Umbilical cord (tissue), 1 donor: ENCODE measurements at regions not wholly inside any gene's neighbourhood (a gene's known extent, or its start where the extent isn't known, plus 50 kb on each side); places are given as distances from the start of the nearest gene placed in this dataset.
"Not testable (repeated sequence)": the region's sequence is repeated elsewhere in the genome, so short reads cannot be mapped to it uniquely, and the experiment has no call there.

ENCODE experiments used
- DNase-seq: peaks from one replicate; pipeline ENCODE4 v3.0.0-alpha.2; 2015; ENCODE audit warnings: low spot score

GRCh38 chr5:147080391-147080790, 154.4 kb upstream of the STK32A start:
- no peak for DNase-seq

- no peak for DNase-seq
Observed at GRCh38 chr5:147081311-147081764, 153.5 kb upstream of the STK32A start.

DNA sequence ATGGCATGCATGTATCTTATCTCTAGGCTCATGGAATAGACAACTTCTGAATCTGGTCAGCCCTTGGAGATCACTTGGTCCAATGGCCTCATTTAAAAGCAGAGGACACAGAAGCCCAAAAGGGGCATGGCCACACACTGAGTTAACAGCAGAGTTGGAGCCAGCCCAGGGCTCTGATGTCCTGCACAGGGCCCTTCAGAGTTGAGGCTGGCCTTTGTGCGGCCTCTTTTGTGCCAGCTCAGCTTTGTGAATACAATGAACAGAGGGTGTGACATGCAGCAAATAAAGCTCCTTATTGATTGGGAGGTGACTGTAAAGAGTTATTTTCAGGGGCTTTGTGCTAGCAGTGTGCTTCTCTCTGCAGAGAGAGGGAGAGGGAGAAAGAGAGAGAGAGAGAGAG, 150.1 kb upstream of the STK32A start:
- no peak for DNase-seq

- no peak for DNase-seq
Observed at GRCh38 chr5:147085409-147085808, 149.4 kb upstream of the STK32A start.

DNA sequence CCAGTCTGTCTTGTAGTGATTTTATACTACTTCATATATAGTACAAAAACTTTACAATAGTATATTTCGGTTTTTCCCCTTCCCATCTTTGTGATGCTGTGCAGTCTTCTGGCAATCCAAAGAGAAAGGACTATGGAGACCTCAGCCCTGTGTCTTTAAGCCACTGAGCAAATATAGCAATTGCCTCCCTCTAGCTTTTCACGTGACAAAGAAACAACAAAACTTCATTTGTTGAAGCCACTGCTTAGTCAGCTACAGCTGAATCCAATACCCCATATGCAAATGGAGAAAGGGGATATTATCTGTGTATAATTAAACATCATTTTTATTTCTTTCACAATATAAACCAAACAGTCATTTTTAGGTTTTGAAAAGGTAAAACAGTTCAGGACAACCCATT, 142.8 kb upstream of the STK32A start:
- no peak for DNase-seq

GRCh38 chr5:147093138-147093537, 141.7 kb upstream of the STK32A start:
- peak; percentile 4 for DNase-seq

DNA sequence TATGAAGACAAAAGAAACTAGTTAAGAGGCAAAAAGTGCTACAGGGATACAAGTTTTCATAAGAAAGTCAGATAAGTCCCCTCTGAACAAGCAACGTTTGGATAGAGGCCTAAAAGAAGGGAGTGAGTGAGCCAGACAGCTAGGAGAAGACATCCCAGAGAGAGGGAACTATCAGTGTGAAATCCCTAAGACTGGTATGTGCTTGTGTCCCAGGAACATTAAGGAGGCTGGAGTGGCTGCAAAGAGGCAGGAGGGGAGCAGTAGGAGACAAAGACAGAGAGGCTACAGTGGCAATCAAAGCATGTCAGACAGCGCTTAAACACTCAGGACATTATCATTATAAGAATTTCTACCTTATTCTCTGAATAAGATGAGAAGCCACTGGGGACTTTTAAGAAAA, 139.1 kb upstream of the STK32A start:
- no peak for DNase-seq

DNA sequence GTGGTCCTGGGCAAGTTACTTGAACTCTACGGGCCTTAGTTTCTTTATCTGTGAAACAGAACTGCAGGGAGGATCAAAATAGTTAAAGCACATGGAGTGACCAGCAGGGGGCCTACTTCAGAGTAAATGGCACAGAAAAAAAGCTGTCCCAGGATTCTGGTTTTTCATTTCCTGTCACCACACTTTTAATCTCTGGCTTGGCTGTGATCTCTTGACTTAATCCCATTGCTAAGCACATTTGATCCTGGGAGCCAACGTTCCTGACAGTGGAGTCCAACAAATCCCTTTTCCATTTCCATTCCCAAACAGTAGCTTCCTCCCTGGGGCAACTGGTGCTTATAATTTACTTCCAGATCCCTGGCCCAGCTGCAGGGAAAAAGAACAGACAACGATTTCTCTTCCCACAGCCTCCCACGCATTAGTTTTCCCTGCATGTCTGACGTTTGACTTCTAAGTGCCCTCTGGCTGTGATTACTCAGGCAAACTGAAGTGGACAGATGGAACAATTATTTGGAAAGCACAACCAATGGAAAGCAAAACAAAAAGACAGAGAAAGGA, 136.5 kb upstream of the STK32A start:
- DNase-seq, result peak; percentile 12

GRCh38 chr5:147101659-147102369, 133.0 kb upstream of the STK32A start:
- DNase-seq, result peak; percentile 50

DNA sequence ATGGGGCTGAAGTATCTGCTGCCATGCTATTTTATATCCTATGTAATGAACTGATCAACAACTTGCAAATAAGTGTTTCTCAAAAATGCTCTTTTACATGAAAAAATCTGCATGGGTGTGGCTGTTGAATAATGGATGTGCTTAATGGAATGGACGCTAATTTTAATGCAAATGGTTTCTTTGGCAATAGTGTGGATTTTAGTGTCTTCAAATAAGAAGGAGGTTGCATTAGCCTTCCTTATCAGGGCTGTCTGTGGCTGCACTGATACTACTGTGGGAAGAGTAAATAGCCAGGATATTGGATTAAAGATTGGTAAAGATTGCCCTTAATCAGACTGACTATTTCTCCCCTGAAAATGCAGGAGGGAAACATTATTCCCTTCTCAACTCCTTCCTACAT, 121.9 kb upstream of the STK32A start:
- DNase-seq, result no peak

GRCh38 chr5:147113967-147114366, 120.9 kb upstream of the STK32A start:
- DNase-seq, result no peak

DNA sequence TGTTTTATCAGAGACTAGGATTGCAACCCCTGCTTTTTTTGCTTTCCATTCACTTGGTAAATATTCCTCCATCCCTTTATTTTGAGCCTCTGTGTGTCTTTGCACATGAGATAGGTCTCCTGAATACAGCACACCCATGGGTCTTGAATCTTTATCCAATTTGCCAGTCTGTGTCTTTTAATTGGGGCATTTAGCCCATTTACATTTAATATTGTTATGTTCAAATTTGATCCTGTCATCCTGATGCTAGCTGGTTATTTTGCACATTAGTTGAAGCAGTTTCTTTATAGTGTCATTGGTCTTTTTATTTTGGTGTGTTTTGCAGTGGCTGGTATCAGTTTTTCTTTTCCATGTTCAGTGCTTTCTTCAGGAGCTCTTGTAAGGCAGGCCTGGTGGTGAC, 95.1 kb upstream of the STK32A start:
- not testable (repeated sequence) for DNase-seq

DNA sequence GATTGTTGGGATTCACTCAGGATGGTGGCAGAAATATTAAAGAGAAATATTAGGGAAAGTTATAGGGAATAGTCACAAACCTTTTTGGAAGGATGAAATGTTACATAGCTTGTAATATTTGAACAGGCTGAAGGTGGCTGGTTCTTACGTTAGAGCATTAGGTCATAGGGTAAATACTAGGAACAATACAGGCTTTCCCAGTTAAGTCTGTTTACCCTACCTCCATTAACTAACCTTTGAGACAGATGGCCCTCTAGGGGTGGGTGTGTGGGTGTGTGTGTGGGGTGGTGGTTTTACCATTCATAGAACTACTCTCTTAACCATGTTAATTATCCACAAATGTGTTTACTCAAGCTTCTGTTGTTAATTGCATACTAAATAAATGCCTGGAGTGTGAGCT, 94.3 kb upstream of the STK32A start:
- no peak for DNase-seq

GRCh38 chr5:147141580-147141979, 93.2 kb upstream of the STK32A start:
- not testable (repeated sequence) for DNase-seq

GRCh38 chr5:147143215-147143614, 91.6 kb upstream of the STK32A start:
- no peak for DNase-seq

GRCh38 chr5:147145328-147145727, 89.5 kb upstream of the STK32A start:
- no peak for DNase-seq

GRCh38 chr5:147148715-147149114, 86.1 kb upstream of the STK32A start:
- DNase-seq, result no peak

DNA sequence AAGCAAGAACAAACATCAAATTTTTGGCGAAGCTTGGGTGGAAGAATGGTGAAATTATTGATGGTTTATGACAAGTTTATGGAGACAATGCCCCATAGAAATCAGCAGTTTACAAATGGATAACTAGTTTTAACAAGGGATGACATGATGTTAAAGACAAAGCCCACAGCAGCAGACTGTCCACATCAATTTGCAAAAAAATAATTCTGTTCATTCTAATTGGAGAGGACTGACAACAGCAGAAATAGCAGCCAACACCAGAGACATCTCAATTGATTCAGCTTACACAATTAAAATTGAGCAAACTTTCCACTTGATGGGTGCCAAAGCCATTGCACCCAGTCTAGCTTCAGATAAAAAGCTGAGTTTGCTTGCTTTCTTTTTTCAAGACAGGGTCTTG, 82.7 kb upstream of the STK32A start:
- no peak for DNase-seq

- DNase-seq, result no peak
Observed at GRCh38 chr5:147154809-147155208, 80.0 kb upstream of the STK32A start.

- DNase-seq, result no peak
Observed at GRCh38 chr5:147156012-147156411, 78.8 kb upstream of the STK32A start.

- no peak for DNase-seq
Observed at GRCh38 chr5:147160902-147161700, 73.7 kb upstream of the STK32A start.

- no peak for DNase-seq
Observed at GRCh38 chr5:147162740-147163139, 72.1 kb upstream of the STK32A start.

- DNase-seq, result no peak
Observed at GRCh38 chr5:147167529-147167928, 67.3 kb upstream of the STK32A start.
